HG02759 (cell line): ENCODE measurements at regions not wholly inside any gene's neighbourhood (a gene's known extent, or its start where the extent isn't known, plus 50 kb on each side); places are given as distances from the start of the nearest gene placed in this dataset.
"Not testable (repeated sequence)": the region's sequence is repeated elsewhere in the genome, so short reads cannot be mapped to it uniquely, and the experiment has no call there.

Experiments used
- ATAC-seq: cut with Tn5 transposase; IDR thresholded peaks from one replicate; pipeline ENCODE4 v1.9.1; 2021; ENCODE audit warnings: mild to moderate bottlenecking, moderate library complexity; ENCODE audit not compliant: unreplicated experiment

GRCh38 chr6:43938178-43939105 lies 168.4 kb downstream of the VEGFA start:
- ATAC-seq, result no peak

GRCh38 chr6:43937236-43938177 lies 167.5 kb downstream of the VEGFA start:
- ATAC-seq, result no peak

DNA sequence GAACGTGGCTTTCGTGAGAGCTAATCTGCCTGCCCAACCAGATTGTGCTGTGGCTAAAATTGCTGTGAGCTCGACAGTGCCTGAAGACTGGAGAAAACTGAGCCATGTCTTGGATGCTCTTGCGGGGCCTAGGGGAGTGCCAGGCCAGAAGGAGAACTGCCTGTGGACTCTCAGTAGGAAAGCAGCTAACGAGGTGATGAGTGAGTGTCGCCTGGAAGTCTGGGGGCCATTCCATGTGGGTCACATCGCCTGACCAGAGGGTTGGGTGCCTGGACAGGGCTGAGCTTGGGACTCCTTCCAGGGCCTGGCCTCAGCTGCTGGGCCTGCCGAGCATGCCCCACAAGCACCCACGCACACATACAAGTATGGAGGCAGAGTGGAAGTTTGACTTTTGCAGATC lies 166.5 kb downstream of the VEGFA start:
- ATAC-seq, result no peak

DNA sequence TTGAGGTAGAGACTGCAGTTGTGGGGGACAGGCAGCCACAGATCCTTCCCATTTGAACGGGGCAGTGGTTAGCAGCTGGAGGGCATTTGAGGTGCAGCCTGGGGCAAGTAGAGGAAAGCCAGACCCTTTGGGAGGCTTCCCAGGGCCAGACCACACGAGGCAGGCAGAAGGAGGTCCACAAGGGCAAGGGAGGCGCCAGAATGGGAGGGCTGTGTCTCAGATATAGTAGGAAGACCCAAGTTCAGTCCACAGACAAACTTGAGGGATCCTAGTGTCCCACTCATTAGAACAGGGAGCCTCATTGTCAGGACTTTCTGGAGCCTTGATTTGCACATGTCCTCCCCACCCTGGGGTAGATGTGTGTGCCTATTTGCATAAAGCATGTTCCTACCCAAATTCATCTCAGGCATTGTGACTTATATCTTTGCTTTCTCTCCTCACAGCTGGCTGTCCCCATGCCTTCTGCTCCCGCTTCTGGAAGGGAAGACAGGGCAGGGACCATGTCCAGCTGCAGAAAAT lies 166.0 kb downstream of the VEGFA start:
- no peak for ATAC-seq

- no peak for ATAC-seq
These were observed 165.0 kb downstream of the VEGFA start for GRCh38 chr6:43934803-43935602.

GRCh38 chr6:43934183-43934802 lies 164.3 kb downstream of the VEGFA start:
- no peak for ATAC-seq

- ATAC-seq, result no peak
These were observed 163.3 kb downstream of the VEGFA start for GRCh38 chr6:43933148-43933885.

GRCh38 chr6:43932259-43933147 lies 162.5 kb downstream of the VEGFA start:
- ATAC-seq, result no peak

DNA sequence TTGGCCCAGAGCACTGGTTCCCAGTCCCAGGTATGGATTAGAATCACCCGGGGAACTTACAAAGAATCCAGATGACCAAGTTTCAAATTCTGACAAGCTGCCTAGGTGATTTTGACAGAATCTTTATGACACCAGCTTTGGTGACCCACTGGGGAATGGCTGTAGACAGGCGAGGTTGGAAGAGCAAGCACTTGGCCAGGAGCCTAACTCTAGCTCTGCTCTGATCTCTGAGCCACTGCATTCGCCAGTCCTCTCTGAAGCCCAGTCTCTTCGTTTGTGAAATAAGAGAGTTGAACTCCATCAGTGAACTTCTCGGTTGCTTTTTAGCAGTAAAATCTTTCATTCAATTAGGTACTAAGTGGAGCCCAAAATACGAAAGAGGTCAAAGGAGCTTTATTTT lies 161.2 kb downstream of the VEGFA start:
- no peak for ATAC-seq

DNA sequence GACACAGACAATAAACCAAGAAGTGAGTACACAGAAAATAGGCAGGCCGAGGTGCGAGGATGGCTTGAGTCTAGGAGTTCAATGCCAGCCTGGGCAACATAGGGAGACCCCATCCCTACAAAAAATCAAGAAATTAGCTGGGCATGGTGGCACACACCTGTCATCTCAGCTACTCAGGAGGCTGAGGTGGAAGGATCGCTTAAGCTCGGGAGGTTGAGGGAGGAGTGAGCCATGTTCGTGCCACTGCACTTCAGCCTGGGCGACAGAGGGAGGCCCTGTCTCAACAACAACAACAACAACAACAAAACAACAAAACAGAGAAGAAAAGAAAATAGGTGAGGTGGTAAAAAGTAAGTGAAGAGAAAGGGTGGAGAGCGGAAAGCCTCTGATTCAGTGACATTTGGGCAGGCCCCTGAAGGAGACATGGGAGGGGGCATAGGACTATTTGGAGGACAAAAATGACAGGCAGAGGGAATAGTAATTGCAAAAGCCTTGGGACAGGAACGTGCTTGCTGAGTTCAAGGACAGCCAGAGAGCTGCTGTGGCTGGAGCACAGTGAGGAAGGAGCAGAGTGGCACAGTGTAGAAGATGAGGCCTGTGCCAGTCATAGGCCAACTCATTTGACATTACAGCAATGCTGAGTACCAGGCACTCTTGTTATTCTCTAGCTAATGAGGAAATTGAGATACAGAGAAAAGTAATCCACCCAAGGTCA lies 160.6 kb downstream of the VEGFA start:
- no peak for ATAC-seq

- ATAC-seq, result no peak
These were observed 159.5 kb downstream of the VEGFA start for GRCh38 chr6:43929511-43929910.

DNA sequence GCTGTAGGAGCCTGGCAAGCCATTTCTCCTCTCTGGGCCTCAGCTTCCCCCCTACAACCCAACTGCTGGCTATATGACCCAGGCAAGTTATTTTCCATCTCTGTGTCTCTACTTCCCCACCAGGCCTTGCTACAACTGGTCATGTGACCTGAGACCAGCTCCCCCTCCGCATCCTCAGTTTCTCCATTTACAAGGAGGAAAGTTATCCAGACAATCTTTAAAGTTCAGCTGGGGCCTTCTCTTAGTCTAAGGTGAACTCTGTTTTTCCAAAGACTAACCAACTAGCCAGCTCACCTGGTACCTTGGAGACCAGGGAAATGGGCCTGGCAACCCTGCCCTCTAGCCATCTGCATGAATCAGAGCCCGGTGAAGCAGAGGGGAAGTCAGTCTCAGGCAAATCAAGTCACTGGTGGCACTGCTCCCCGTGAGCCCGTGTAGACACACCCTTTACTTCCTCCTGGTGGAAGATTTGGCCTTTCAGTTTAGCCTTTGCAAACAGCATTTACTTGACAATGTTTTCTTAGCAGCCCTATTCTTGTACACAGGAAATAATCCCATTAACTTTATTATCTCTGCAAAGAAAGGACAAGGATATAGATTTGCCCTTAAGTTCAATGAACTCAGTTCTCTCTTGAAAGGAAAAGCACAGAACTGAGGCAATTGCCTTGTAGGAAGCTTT lies 157.7 kb downstream of the VEGFA start:
- ATAC-seq, result no peak

DNA sequence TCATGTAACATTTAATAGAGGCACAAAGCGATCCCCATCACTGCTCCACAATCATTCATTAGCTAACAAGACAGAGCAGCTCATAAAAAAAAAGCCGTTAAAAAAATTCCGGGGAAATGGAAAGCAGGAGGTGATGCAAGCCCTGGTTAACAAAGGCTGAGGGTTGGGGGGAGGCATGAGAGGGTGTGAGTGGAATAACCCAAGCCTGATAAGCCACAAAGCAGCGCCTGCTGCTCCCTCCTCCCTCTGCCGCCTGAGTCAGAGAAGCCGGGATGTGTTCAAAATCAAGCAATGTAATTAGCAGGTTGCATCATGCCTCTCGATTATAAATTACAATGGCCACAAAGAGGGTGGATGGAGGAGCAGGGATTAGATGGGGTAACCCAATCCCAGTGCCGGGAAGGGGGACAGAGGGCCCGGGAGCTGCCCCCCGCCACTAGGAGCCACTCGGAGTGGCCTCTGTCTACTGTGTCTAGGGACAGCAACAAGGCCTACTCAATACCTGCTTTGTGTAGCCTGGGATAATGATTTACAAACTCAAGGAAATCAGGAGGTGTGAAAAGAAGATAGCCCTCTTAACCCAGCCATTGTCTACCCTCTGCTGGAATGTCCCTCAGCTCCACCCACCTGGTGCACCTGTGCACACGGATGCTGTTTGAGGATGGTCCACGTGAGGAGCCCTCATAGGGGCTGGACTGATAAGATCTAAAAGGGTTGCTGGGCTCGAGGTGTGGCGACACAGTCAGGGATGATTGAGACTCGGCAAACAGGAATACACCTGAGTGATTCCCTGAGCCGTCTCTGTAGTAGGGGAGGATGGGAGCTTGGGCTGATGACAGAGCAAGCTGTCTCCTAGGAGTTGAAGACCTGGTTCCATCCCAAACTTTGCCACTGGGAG lies 156.9 kb downstream of the VEGFA start:
- ATAC-seq, result no peak

DNA sequence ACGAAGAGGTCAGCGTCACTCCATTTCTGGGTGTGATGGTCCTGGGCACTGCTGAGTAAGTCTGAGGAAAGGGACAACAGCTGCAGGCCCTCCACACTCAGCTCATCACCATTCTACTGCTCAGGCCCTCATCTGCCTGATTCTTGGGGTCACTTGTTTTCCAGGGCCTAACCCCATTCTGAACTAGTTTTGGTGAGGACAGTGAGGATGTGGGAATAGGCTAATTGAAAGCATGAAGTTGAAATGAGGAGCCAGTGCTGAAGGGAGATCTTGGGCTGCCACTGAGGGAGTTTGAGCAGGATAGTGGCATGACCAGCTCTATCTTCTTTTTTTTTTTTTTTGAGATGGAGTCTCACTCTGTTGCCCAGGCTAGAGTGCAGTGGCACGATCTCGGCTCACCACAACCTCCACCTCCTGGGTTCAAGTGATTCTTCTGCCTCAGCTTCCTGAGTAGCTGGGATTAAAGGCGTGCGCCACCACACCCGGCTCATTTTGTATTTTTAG lies 155.7 kb downstream of the VEGFA start:
- ATAC-seq, result not testable (repeated sequence)

- peak; percentile 74 for ATAC-seq
These were observed 154.3 kb downstream of the VEGFA start for GRCh38 chr6:43924222-43924702.
